WTC11 (cell line): ENCODE measurements at regions not wholly inside any gene's neighbourhood (a gene's known extent, or its start where the extent isn't known, plus 50 kb on each side); places are given as distances from the start of the nearest gene placed in this dataset.

Source experiments
- ATAC-seq: fragments of 200-7000 bp; cut with Tn5 transposase; 2 replicates; pipeline ENCODE4 v1.10.0; 2021; ENCODE audit warnings: mild to moderate bottlenecking, moderate library complexity
- CTCF ChIA-PET: fragments of 300-600 bp; sonication (Branson Sonifier 250); formaldehyde crosslinking; loops from one replicate; lab custom pipeline; 2021; ENCODE audit warnings: antibody characterized with exemption; lab: Charles Lee
- POLR2A ChIA-PET: fragments of 350-600 bp; sonication (Branson Sonifier 250); formaldehyde crosslinking; loops from one replicate; lab custom pipeline; 2021; ENCODE audit warnings: antibody characterized with exemption; lab: Charles Lee
- DNase-seq: peaks from one replicate; pipeline ENCODE4 v3.0.0; 2021; ENCODE audit warnings: low spot score
- H3K27ac Mint-ChIP-seq: 2 replicates; pipeline ENCODE4 v1.8.0; 2021; ENCODE audit warnings: mixed read lengths
- H3K27me3 Mint-ChIP-seq: 2 replicates; pipeline ENCODE4 v1.8.0; 2021; ENCODE audit warnings: low read depth, mild to moderate bottlenecking, moderate library complexity, mixed read lengths
- H3K36me3 Mint-ChIP-seq: 2 replicates; pipeline ENCODE4 v1.8.0; 2021; ENCODE audit warnings: mixed read lengths
- H3K4me1 Mint-ChIP-seq: 2 replicates; pipeline ENCODE4 v1.8.0; 2022; ENCODE audit warnings: mixed read lengths
- H3K4me3 Mint-ChIP-seq: 2 replicates; pipeline ENCODE4 v1.8.0; 2021; ENCODE audit warnings: mild to moderate bottlenecking, moderate library complexity, mixed read lengths
- H3K9me3 Mint-ChIP-seq: 2 replicates; pipeline ENCODE4 v1.8.0; 2021; ENCODE audit warnings: mixed read lengths
- CREM ChIP-seq: sonication (generic); formaldehyde crosslinking; IDR thresholded peaks from 2 replicates; pipeline ENCODE4 v1.8.1; 2022; ENCODE audit warnings: mild to moderate bottlenecking, missing genetic modification reagents, moderate library complexity
- GRHL2 ChIP-seq: fragments of 250-450 bp; sonication (Bioruptor Pico); IDR thresholded peaks from 2 replicates; pipeline ENCODE4 v1.8.0; 2022; ENCODE audit warnings: mild to moderate bottlenecking, moderate library complexity; ENCODE audit not compliant: insufficient replicate concordance, severe bottlenecking
- GTF2I ChIP-seq: fragments of 250-450 bp; sonication (Bioruptor Pico); conservative IDR thresholded peaks from 2 replicates; pipeline ENCODE4 v1.4.0; 2021; ENCODE audit warnings: mild to moderate bottlenecking
- JUN ChIP-seq: sonication (generic); formaldehyde crosslinking; IDR thresholded peaks from 2 replicates; pipeline ENCODE4 v1.8.0; 2023; ENCODE audit warnings: mild to moderate bottlenecking, missing genetic modification reagents
- KAT7 ChIP-seq: sonication (generic); formaldehyde crosslinking; IDR thresholded peaks from 2 replicates; pipeline ENCODE4 v1.8.1; 2023; ENCODE audit warnings: missing genetic modification reagents, mild to moderate bottlenecking, borderline replicate concordance
- NFATC4 ChIP-seq: fragments of 250-450 bp; sonication (Bioruptor Pico); IDR thresholded peaks from 2 replicates; pipeline ENCODE4 v1.9.0; 2021; ENCODE audit warnings: mild to moderate bottlenecking
- PRRX2 ChIP-seq: fragments of 250-450 bp; sonication (Bioruptor Pico); IDR thresholded peaks from 2 replicates; pipeline ENCODE4 v1.8.0; 2021; ENCODE audit warnings: mild to moderate bottlenecking
- SOX15 ChIP-seq: fragments of 250-450 bp; sonication (Bioruptor Pico); IDR thresholded peaks from 2 replicates; pipeline ENCODE4 v1.9.0; 2021; ENCODE audit warnings: mild to moderate bottlenecking
- TEAD4 ChIP-seq: sonication (generic); formaldehyde crosslinking; IDR thresholded peaks from 2 replicates; pipeline ENCODE4 v1.8.0; 2022; ENCODE audit warnings: mild to moderate bottlenecking, missing genetic modification reagents
- TP53 ChIP-seq: sonication (generic); formaldehyde crosslinking; IDR thresholded peaks from 2 replicates; pipeline ENCODE4 v1.8.1; 2023; ENCODE audit warnings: mild to moderate bottlenecking, missing genetic modification reagents
- ZNF121 ChIP-seq: sonication (generic); formaldehyde crosslinking; IDR thresholded peaks from 2 replicates; pipeline ENCODE4 v1.8.0; 2023; ENCODE audit warnings: missing genetic modification reagents
- ZNF138 ChIP-seq: sonication (generic); formaldehyde crosslinking; conservative IDR thresholded peaks from 2 replicates; pipeline ENCODE4 v1.8.1; 2022; ENCODE audit warnings: mild to moderate bottlenecking, moderate library complexity, missing genetic modification reagents
- TF ChIP-seq, protein P1 (sequence below): fragments of 250-450 bp; sonication (Bioruptor Pico); IDR thresholded peaks from 2 replicates; pipeline ENCODE4 v1.9.0; 2021; ENCODE audit warnings: mild to moderate bottlenecking
- TF ChIP-seq, protein P2 (sequence below): sonication (generic); formaldehyde crosslinking; conservative IDR thresholded peaks from 2 replicates; pipeline ENCODE4 v1.8.1; 2022; ENCODE audit warnings: mild to moderate bottlenecking, missing genetic modification reagents
- TF ChIP-seq, protein P3 (sequence below): sonication (generic); formaldehyde crosslinking; IDR thresholded peaks from 2 replicates; pipeline ENCODE4 v1.8.1; 2022; ENCODE audit warnings: mild to moderate bottlenecking, missing genetic modification reagents, moderate library complexity, borderline replicate concordance
- TF ChIP-seq, protein P4 (sequence below): sonication (generic); formaldehyde crosslinking; IDR thresholded peaks from 2 replicates; pipeline ENCODE4 v1.8.0; 2022; ENCODE audit warnings: mild to moderate bottlenecking, missing genetic modification reagents
- TF ChIP-seq, protein P5 (sequence below): sonication (generic); formaldehyde crosslinking; IDR thresholded peaks from 2 replicates; pipeline ENCODE4 v1.8.1; 2022; ENCODE audit warnings: low read depth, missing genetic modification reagents, borderline replicate concordance
- TF ChIP-seq, protein P6 (sequence below): fragments of 250-450 bp; sonication (Bioruptor Pico); IDR thresholded peaks from 2 replicates; pipeline ENCODE4 v1.9.0; 2021; ENCODE audit warnings: mild to moderate bottlenecking, borderline replicate concordance
- TF ChIP-seq, protein P7 (sequence below): sonication (generic); formaldehyde crosslinking; IDR thresholded peaks from 2 replicates; pipeline ENCODE4 v1.8.1; 2023; ENCODE audit warnings: mild to moderate bottlenecking, missing genetic modification reagents, borderline replicate concordance

DNA sequence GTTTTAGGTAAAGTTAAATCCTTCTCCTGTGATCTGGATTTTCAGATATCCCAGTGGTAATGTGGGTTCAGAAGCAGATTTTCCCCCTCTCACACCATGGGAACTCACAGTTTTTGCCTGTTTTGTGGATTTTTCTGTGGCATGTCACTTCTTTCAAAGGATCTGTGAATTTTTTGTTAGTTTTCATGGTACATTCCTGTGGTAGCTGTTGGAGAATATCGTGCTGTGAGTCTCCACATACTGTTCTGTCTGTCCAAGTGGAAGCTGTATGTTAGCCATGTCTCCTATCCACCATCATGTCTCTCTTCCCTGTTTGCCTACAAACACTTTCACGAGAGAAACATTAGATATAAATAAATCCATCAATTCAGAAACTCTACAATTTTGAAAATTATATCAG is 378.7 kb upstream of the ADGRB3 start:
- no peak for ATAC-seq
- Mint-ChIP-seq H3K27ac (no peak overlapping the region), H3K27me3 (no peaks in the 10 kb centered on the region), H3K4me3 (no peak overlapping the region), H3K4me1 (no peaks in the 10 kb centered on the region), H3K36me3 (peaks cover 19% of the 10 kb centered on the region), H3K9me3 (peaks cover 68% of the 10 kb centered on the region)
- CTCF ChIA-PET: no interaction called here
- TF ChIP-seq, protein P1, sequence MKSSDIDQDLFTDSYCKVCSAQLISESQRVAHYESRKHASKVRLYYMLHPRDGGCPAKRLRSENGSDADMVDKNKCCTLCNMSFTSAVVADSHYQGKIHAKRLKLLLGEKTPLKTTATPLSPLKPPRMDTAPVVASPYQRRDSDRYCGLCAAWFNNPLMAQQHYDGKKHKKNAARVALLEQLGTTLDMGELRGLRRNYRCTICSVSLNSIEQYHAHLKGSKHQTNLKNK (CRISPR knock-in tag): no peak
- TF ChIP-seq SOX15 (CRISPR knock-in tag): no peak
- POLR2A ChIA-PET: no interaction called here
- DNase-seq: no peak

DNA sequence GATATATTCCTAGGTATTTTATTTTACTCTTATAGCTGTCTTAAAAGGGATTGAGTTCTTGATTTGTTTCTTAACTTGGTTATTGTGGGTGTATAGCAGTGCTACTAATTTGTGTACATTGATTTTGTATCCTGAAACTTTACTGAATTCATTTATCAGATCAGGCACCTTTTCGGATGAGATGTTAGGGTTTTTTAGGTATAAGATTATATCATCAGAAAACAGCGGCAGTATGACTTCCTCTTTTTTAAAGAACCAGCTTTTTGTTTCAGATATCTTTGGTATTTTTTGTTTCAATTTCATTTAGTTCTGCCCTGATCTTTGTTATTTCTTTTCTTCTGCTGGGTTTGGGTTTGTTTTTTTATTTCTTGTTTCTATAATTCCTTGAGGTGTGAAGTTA is 382.4 kb upstream of the ADGRB3 start:
- TF ChIP-seq, protein P2, sequence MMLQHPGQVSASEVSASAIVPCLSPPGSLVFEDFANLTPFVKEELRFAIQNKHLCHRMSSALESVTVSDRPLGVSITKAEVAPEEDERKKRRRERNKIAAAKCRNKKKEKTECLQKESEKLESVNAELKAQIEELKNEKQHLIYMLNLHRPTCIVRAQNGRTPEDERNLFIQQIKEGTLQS (CRISPR knock-in tag): no peak
- TF ChIP-seq JUN (CRISPR knock-in tag) (no peak), TEAD4 (CRISPR knock-in tag) (no peak), PRRX2 (CRISPR knock-in tag) (no peak), NFATC4 (CRISPR knock-in tag) (no peak), ZNF138 (CRISPR knock-in tag) (no peak), GRHL2 (CRISPR knock-in tag) (no peak), GTF2I (CRISPR knock-in tag) (no peak), CREM (CRISPR knock-in tag) (no peak), ZNF121 (no peak), KAT7 (CRISPR knock-in tag) (no peak), TP53 (CRISPR knock-in tag) (no peak)
- TF ChIP-seq, protein P3, sequence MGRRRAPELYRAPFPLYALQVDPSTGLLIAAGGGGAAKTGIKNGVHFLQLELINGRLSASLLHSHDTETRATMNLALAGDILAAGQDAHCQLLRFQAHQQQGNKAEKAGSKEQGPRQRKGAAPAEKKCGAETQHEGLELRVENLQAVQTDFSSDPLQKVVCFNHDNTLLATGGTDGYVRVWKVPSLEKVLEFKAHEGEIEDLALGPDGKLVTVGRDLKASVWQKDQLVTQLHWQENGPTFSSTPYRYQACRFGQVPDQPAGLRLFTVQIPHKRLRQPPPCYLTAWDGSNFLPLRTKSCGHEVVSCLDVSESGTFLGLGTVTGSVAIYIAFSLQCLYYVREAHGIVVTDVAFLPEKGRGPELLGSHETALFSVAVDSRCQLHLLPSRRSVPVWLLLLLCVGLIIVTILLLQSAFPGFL (CRISPR knock-in tag): no peak
- TF ChIP-seq, protein P4, sequence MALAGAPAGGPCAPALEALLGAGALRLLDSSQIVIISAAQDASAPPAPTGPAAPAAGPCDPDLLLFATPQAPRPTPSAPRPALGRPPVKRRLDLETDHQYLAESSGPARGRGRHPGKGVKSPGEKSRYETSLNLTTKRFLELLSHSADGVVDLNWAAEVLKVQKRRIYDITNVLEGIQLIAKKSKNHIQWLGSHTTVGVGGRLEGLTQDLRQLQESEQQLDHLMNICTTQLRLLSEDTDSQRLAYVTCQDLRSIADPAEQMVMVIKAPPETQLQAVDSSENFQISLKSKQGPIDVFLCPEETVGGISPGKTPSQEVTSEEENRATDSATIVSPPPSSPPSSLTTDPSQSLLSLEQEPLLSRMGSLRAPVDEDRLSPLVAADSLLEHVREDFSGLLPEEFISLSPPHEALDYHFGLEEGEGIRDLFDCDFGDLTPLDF (CRISPR knock-in tag): no peak
- TF ChIP-seq, protein P5, sequence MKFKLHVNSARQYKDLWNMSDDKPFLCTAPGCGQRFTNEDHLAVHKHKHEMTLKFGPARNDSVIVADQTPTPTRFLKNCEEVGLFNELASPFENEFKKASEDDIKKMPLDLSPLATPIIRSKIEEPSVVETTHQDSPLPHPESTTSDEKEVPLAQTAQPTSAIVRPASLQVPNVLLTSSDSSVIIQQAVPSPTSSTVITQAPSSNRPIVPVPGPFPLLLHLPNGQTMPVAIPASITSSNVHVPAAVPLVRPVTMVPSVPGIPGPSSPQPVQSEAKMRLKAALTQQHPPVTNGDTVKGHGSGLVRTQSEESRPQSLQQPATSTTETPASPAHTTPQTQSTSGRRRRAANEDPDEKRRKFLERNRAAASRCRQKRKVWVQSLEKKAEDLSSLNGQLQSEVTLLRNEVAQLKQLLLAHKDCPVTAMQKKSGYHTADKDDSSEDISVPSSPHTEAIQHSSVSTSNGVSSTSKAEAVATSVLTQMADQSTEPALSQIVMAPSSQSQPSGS (CRISPR knock-in tag): no peak
- TF ChIP-seq, protein P6, sequence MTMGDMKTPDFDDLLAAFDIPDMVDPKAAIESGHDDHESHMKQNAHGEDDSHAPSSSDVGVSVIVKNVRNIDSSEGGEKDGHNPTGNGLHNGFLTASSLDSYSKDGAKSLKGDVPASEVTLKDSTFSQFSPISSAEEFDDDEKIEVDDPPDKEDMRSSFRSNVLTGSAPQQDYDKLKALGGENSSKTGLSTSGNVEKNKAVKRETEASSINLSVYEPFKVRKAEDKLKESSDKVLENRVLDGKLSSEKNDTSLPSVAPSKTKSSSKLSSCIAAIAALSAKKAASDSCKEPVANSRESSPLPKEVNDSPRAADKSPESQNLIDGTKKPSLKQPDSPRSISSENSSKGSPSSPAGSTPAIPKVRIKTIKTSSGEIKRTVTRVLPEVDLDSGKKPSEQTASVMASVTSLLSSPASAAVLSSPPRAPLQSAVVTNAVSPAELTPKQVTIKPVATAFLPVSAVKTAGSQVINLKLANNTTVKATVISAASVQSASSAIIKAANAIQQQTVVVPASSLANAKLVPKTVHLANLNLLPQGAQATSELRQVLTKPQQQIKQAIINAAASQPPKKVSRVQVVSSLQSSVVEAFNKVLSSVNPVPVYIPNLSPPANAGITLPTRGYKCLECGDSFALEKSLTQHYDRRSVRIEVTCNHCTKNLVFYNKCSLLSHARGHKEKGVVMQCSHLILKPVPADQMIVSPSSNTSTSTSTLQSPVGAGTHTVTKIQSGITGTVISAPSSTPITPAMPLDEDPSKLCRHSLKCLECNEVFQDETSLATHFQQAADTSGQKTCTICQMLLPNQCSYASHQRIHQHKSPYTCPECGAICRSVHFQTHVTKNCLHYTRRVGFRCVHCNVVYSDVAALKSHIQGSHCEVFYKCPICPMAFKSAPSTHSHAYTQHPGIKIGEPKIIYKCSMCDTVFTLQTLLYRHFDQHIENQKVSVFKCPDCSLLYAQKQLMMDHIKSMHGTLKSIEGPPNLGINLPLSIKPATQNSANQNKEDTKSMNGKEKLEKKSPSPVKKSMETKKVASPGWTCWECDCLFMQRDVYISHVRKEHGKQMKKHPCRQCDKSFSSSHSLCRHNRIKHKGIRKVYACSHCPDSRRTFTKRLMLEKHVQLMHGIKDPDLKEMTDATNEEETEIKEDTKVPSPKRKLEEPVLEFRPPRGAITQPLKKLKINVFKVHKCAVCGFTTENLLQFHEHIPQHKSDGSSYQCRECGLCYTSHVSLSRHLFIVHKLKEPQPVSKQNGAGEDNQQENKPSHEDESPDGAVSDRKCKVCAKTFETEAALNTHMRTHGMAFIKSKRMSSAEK: no peak
- TF ChIP-seq, protein P7, sequence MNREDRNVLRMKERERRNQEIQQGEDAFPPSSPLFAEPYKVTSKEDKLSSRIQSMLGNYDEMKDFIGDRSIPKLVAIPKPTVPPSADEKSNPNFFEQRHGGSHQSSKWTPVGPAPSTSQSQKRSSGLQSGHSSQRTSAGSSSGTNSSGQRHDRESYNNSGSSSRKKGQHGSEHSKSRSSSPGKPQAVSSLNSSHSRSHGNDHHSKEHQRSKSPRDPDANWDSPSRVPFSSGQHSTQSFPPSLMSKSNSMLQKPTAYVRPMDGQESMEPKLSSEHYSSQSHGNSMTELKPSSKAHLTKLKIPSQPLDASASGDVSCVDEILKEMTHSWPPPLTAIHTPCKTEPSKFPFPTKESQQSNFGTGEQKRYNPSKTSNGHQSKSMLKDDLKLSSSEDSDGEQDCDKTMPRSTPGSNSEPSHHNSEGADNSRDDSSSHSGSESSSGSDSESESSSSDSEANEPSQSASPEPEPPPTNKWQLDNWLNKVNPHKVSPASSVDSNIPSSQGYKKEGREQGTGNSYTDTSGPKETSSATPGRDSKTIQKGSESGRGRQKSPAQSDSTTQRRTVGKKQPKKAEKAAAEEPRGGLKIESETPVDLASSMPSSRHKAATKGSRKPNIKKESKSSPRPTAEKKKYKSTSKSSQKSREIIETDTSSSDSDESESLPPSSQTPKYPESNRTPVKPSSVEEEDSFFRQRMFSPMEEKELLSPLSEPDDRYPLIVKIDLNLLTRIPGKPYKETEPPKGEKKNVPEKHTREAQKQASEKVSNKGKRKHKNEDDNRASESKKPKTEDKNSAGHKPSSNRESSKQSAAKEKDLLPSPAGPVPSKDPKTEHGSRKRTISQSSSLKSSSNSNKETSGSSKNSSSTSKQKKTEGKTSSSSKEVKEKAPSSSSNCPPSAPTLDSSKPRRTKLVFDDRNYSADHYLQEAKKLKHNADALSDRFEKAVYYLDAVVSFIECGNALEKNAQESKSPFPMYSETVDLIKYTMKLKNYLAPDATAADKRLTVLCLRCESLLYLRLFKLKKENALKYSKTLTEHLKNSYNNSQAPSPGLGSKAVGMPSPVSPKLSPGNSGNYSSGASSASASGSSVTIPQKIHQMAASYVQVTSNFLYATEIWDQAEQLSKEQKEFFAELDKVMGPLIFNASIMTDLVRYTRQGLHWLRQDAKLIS (CRISPR knock-in tag): no peak
- TF ChIP-seq, all 79 proteins: peak for 0
- Mint-ChIP-seq H3K36me3 (no peaks in the 10 kb centered on the region; the same call in 1 of the 2 replicates), H3K27ac (no peak overlapping the region), H3K4me3 (no peak overlapping the region), H3K4me1 (no peaks in the 10 kb centered on the region), H3K9me3 (peaks cover 47% of the 10 kb centered on the region), H3K27me3 (no peaks in the 10 kb centered on the region)
- CTCF ChIA-PET: no interaction called here
- ATAC-seq: no peak
- POLR2A ChIA-PET: no interaction called here
- DNase-seq: no peak
